ENCODE measurements at regions not wholly inside any gene's neighbourhood (a gene's known extent, or its start where the extent isn't known, plus 50 kb on each side); places are given as distances from the start of the nearest gene placed in this dataset.
A peak's percentile ranks its signal among the peaks of the same experiment; 100 is the strongest.

DNA sequence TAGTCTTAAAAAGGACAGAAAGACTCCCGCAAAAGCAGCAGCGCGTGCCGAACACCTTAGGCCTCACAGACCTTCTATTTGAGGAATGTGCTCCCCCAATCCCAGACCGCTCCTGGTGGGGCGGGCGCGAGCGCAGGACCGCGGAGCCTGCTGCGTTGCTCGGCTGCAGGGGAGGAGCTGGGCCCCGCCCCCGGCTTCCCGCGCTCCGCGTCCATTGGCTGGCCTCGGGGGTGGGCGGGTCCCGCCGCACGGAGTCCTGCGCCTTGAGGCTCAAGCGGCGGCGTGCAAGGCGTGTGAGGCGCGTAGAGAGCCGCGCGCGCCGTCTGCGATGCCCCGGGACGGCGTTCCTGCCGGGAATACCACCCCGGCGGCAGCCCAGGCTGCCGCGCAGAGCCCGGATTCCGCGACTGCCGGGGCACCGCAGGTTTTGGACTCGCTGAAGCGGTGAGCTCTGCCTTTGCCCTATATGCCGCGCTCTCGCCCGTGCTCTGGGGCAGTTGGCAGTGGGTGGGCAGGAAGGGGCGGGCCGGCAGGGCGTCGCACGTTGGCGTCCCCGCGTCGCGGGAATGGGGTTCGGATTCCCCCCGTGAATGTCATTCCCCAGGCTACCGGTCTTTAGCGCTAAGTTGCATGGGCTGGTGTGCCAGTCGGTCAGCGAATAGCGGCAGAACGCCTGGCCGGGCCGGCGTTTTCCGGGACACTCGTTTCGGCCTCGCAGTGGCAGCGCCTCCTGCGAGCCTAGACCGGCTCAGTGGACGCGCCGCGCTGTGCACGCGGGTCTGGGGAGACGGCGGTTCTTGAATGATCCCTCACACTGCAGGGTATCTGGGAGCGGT is 49.6 kb upstream of the PAIP2B start (continued):
- TF ChIP-seq IRX3 (CRISPR knock-in tag; IDR thresholded peaks at IDR 0.05; ENCODE audit: borderline replicate concordance, low read depth) (peak; percentile 88; the same call in 1 of the 2 replicates), HDAC1 (CRISPR knock-in tag; IDR thresholded peaks at IDR 0.05) (peak; percentile 47), ZNF766 (CRISPR knock-in tag; IDR thresholded peaks at IDR 0.05; ENCODE audit: borderline replicate concordance) (no peak), HNRNPL (IDR thresholded peaks at IDR 0.05; ENCODE audit: low read depth, low read length) (no peak), ZNF773 (CRISPR knock-in tag; IDR thresholded peaks at IDR 0.05; ENCODE audit: borderline replicate concordance) (peak; percentile 76; the same call in 1 of the 2 replicates), ZMYM4 (CRISPR knock-in tag; IDR thresholded peaks at IDR 0.05) (peak; percentile 65; the same call in 1 of the 2 replicates), ZFYVE20 (CRISPR knock-in tag; IDR thresholded peaks at IDR 0.05; ENCODE audit: borderline replicate concordance, low read depth) (no peak), HOXA9 (CRISPR knock-in tag; IDR thresholded peaks at IDR 0.05; ENCODE audit: borderline replicate concordance) (0 out of 2 replicates have a peak, but pooled peaks have one; percentile 81), FOSL2 (CRISPR knock-in tag; IDR thresholded peaks at IDR 0.05) (no peak), POLR2AphosphoS2 (IDR thresholded peaks at IDR 0.05; ENCODE audit: low read depth, low read length) (no peak), HNRNPLL (IDR thresholded peaks at IDR 0.05; ENCODE audit: low read depth, low read length, poor library complexity, severe bottlenecking) (peak; percentile 72), DMAP1 (CRISPR knock-in tag; IDR thresholded peaks at IDR 0.05) (no peak), SOX13 (IDR thresholded peaks at IDR 0.05) (no peak), SOX13 (CRISPR knock-in tag; conservative IDR thresholded peaks at IDR 0.05 in 1 of 2, IDR thresholded peaks at IDR 0.05 in 1 of 2) (no peak; a peak in 2 of 4 replicates), ZNF333 (CRISPR knock-in tag; IDR thresholded peaks at IDR 0.05; ENCODE audit: borderline replicate concordance) (no peak)
- TF ChIP-seq, protein P1, sequence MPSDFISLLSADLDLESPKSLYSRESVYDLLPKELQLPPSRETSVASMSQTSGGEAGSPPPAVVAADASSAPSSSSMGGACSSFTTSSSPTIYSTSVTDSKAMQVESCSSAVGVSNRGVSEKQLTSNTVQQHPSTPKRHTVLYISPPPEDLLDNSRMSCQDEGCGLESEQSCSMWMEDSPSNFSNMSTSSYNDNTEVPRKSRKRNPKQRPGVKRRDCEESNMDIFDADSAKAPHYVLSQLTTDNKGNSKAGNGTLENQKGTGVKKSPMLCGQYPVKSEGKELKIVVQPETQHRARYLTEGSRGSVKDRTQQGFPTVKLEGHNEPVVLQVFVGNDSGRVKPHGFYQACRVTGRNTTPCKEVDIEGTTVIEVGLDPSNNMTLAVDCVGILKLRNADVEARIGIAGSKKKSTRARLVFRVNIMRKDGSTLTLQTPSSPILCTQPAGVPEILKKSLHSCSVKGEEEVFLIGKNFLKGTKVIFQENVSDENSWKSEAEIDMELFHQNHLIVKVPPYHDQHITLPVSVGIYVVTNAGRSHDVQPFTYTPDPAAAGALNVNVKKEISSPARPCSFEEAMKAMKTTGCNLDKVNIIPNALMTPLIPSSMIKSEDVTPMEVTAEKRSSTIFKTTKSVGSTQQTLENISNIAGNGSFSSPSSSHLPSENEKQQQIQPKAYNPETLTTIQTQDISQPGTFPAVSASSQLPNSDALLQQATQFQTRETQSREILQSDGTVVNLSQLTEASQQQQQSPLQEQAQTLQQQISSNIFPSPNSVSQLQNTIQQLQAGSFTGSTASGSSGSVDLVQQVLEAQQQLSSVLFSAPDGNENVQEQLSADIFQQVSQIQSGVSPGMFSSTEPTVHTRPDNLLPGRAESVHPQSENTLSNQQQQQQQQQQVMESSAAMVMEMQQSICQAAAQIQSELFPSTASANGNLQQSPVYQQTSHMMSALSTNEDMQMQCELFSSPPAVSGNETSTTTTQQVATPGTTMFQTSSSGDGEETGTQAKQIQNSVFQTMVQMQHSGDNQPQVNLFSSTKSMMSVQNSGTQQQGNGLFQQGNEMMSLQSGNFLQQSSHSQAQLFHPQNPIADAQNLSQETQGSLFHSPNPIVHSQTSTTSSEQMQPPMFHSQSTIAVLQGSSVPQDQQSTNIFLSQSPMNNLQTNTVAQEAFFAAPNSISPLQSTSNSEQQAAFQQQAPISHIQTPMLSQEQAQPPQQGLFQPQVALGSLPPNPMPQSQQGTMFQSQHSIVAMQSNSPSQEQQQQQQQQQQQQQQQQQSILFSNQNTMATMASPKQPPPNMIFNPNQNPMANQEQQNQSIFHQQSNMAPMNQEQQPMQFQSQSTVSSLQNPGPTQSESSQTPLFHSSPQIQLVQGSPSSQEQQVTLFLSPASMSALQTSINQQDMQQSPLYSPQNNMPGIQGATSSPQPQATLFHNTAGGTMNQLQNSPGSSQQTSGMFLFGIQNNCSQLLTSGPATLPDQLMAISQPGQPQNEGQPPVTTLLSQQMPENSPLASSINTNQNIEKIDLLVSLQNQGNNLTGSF (CRISPR knock-in tag; IDR thresholded peaks at IDR 0.05), result peak; percentile 89; the same call in 1 of the 2 replicates
- TF ChIP-seq, protein P2, sequence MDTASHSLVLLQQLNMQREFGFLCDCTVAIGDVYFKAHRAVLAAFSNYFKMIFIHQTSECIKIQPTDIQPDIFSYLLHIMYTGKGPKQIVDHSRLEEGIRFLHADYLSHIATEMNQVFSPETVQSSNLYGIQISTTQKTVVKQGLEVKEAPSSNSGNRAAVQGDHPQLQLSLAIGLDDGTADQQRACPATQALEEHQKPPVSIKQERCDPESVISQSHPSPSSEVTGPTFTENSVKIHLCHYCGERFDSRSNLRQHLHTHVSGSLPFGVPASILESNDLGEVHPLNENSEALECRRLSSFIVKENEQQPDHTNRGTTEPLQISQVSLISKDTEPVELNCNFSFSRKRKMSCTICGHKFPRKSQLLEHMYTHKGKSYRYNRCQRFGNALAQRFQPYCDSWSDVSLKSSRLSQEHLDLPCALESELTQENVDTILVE (CRISPR knock-in tag; IDR thresholded peaks at IDR 0.05), result peak; percentile 46; the same call in 1 of the 2 replicates
- TF ChIP-seq, protein P3, sequence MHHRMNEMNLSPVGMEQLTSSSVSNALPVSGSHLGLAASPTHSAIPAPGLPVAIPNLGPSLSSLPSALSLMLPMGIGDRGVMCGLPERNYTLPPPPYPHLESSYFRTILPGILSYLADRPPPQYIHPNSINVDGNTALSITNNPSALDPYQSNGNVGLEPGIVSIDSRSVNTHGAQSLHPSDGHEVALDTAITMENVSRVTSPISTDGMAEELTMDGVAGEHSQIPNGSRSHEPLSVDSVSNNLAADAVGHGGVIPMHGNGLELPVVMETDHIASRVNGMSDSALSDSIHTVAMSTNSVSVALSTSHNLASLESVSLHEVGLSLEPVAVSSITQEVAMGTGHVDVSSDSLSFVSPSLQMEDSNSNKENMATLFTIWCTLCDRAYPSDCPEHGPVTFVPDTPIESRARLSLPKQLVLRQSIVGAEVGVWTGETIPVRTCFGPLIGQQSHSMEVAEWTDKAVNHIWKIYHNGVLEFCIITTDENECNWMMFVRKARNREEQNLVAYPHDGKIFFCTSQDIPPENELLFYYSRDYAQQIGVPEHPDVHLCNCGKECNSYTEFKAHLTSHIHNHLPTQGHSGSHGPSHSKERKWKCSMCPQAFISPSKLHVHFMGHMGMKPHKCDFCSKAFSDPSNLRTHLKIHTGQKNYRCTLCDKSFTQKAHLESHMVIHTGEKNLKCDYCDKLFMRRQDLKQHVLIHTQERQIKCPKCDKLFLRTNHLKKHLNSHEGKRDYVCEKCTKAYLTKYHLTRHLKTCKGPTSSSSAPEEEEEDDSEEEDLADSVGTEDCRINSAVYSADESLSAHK (CRISPR knock-in tag; IDR thresholded peaks at IDR 0.05; ENCODE audit: borderline replicate concordance), result no peak
- TF ChIP-seq, protein P4, sequence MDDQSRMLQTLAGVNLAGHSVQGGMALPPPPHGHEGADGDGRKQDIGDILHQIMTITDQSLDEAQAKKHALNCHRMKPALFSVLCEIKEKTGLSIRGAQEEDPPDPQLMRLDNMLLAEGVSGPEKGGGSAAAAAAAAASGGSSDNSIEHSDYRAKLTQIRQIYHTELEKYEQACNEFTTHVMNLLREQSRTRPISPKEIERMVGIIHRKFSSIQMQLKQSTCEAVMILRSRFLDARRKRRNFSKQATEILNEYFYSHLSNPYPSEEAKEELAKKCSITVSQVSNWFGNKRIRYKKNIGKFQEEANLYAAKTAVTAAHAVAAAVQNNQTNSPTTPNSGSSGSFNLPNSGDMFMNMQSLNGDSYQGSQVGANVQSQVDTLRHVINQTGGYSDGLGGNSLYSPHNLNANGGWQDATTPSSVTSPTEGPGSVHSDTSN (CRISPR knock-in tag; IDR thresholded peaks at IDR 0.05; ENCODE audit: borderline replicate concordance), result peak; percentile 80; the same call in 1 of the 2 replicates

Measured in HepG2 (cell line).